Upper lobe of left lung (tissue), 4 donors: ENCODE measurements at regions not wholly inside any gene's neighbourhood (a gene's known extent, or its start where the extent isn't known, plus 50 kb on each side); places are given as distances from the start of the nearest gene placed in this dataset.

ENCODE experiments used
- EP300 ChIP-seq, 4 donors: sonication (generic); formaldehyde crosslinking; IDR thresholded peaks; one replicate each; pipeline ENCODE4 v1.5.1; 2017; ENCODE audit warnings: antibody characterized with exemption in 4 of 4, control low read depth in 2 of 4
- TF ChIP-seq, protein P1 (sequence below), 6 experiments: fragments of 450-650 bp in 4 of 6; fragments of 200-600 bp in 2 of 6; sonication (generic) in 2 of 6; IDR thresholded peaks; one replicate each; pipeline ENCODE4 v1.5.1; 2016 to 2019; ENCODE audit warnings: antibody characterized with exemption in 6 of 6

DNA sequence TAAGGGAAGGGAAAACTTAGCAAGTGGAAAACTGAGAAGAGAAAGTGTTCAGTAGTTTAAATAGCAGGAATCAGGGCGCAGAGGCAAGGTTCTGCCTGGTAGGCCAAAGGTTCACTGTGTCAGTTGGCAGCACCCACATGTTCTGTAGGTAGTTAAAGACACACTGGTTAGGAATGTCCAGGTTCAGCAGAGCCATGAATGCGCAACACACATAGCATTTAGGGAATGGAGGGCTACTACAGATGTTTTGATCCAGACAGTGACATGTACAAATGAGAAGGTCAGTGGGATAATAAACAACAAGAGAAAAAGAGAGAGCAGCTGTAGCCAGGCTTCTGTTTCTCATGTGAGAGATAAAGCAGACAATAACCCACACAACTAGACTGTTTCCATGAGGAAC, 56.2 kb upstream of the ARHGAP42 start:
- TF ChIP-seq, protein P1, sequence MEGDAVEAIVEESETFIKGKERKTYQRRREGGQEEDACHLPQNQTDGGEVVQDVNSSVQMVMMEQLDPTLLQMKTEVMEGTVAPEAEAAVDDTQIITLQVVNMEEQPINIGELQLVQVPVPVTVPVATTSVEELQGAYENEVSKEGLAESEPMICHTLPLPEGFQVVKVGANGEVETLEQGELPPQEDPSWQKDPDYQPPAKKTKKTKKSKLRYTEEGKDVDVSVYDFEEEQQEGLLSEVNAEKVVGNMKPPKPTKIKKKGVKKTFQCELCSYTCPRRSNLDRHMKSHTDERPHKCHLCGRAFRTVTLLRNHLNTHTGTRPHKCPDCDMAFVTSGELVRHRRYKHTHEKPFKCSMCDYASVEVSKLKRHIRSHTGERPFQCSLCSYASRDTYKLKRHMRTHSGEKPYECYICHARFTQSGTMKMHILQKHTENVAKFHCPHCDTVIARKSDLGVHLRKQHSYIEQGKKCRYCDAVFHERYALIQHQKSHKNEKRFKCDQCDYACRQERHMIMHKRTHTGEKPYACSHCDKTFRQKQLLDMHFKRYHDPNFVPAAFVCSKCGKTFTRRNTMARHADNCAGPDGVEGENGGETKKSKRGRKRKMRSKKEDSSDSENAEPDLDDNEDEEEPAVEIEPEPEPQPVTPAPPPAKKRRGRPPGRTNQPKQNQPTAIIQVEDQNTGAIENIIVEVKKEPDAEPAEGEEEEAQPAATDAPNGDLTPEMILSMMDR (IDR thresholded peaks at IDR 0.05), result no peak
- TF ChIP-seq EP300 (IDR thresholded peaks at IDR 0.05), result no peak
